HG02588 (cell line): ENCODE measurements at regions not wholly inside any gene's neighbourhood (a gene's known extent, or its start where the extent isn't known, plus 50 kb on each side); places are given as distances from the start of the nearest gene placed in this dataset.
"Not testable (repeated sequence)": the region's sequence is repeated elsewhere in the genome, so short reads cannot be mapped to it uniquely, and the experiment has no call there.

Experiments used
- ATAC-seq: cut with Tn5 transposase; IDR thresholded peaks from one replicate; pipeline ENCODE4 v1.9.1; 2021; ENCODE audit warnings: mild to moderate bottlenecking, moderate library complexity; ENCODE audit not compliant: unreplicated experiment

GRCh38 chr4:131725521-131725920 is 1423.6 kb upstream of the PCDH10 start:
- ATAC-seq, result not testable (repeated sequence)

- ATAC-seq, result not testable (repeated sequence)
These were observed 1422.2 kb upstream of the PCDH10 start for GRCh38 chr4:131726940-131727339.

GRCh38 chr4:131727418-131727817 is 1421.7 kb upstream of the PCDH10 start:
- not testable (repeated sequence) for ATAC-seq

GRCh38 chr4:131729205-131729604 is 1419.9 kb upstream of the PCDH10 start:
- ATAC-seq, result not testable (repeated sequence)

GRCh38 chr4:131729716-131730398 is 1419.2 kb upstream of the PCDH10 start:
- ATAC-seq, result not testable (repeated sequence)

GRCh38 chr4:131730574-131730973 is 1418.5 kb upstream of the PCDH10 start:
- ATAC-seq, result not testable (repeated sequence)

- not testable (repeated sequence) for ATAC-seq
These were observed 1417.0 kb upstream of the PCDH10 start for GRCh38 chr4:131732034-131732630.

GRCh38 chr4:131734321-131734720 is 1414.8 kb upstream of the PCDH10 start:
- ATAC-seq, result not testable (repeated sequence)

- not testable (repeated sequence) for ATAC-seq
These were observed 1414.2 kb upstream of the PCDH10 start for GRCh38 chr4:131734851-131735385.

- ATAC-seq, result not testable (repeated sequence)
These were observed 1410.1 kb upstream of the PCDH10 start for GRCh38 chr4:131738991-131739390.

- ATAC-seq, result not testable (repeated sequence)
These were observed 1407.3 kb upstream of the PCDH10 start for GRCh38 chr4:131741836-131742235.

- not testable (repeated sequence) for ATAC-seq
These were observed 1406.4 kb upstream of the PCDH10 start for GRCh38 chr4:131742536-131743205.

- not testable (repeated sequence) for ATAC-seq
These were observed 1405.7 kb upstream of the PCDH10 start for GRCh38 chr4:131743348-131743747.

- not testable (repeated sequence) for ATAC-seq
These were observed 1401.9 kb upstream of the PCDH10 start for GRCh38 chr4:131747203-131747602.

- ATAC-seq, result not testable (repeated sequence)
These were observed 1399.9 kb upstream of the PCDH10 start for GRCh38 chr4:131749224-131749623.

GRCh38 chr4:131750006-131750405 is 1399.1 kb upstream of the PCDH10 start:
- not testable (repeated sequence) for ATAC-seq

GRCh38 chr4:131750469-131750868 is 1398.6 kb upstream of the PCDH10 start:
- ATAC-seq, result not testable (repeated sequence)

GRCh38 chr4:131762234-131762633 is 1386.9 kb upstream of the PCDH10 start:
- not testable (repeated sequence) for ATAC-seq

- ATAC-seq, result no peak
These were observed 1384.4 kb upstream of the PCDH10 start for GRCh38 chr4:131764730-131765129.

- ATAC-seq, result not testable (repeated sequence)
These were observed 1374.7 kb upstream of the PCDH10 start for GRCh38 chr4:131774382-131774781.

- ATAC-seq, result not testable (repeated sequence)
These were observed 1338.5 kb upstream of the PCDH10 start for GRCh38 chr4:131810565-131810964.
